ENCODE measurements at regions not wholly inside any gene's neighbourhood (a gene's known extent, or its start where the extent isn't known, plus 50 kb on each side); places are given as distances from the start of the nearest gene placed in this dataset.
"Not testable (repeated sequence)": the region's sequence is repeated elsewhere in the genome, so short reads cannot be mapped to it uniquely, and the experiment has no call there.

- no peak overlapping the region for H3K4me3 ChIP-seq (ENCODE audit: insufficient read length, low read depth)
- H3K27me3 ChIP-seq (ENCODE audit: insufficient read depth, insufficient read length): no peaks in the 10 kb centered on the region
- H3K36me3 ChIP-seq (ENCODE audit: insufficient read depth, insufficient read length, low read length): no peaks in the 10 kb centered on the region
- H3K9ac ChIP-seq (ENCODE audit: insufficient read length, low read depth): no peak overlapping the region
- no peaks in the 10 kb centered on the region for H3K9me3 ChIP-seq (ENCODE audit: insufficient read depth, low read length)
- no peaks in the 10 kb centered on the region for H3K4me1 ChIP-seq (ENCODE audit: insufficient read depth, insufficient read length)
- no peak for DNase-seq (ENCODE audit: low read depth, low spot score)
- TF ChIP-seq YY1 (IDR thresholded peaks at IDR 0.05; ENCODE audit: insufficient read depth, insufficient read length) (no peak), SUZ12 (IDR thresholded peaks at IDR 0.05; ENCODE audit: extremely low read depth, insufficient read depth, insufficient read length) (no peak), ZNF274 (IDR thresholded peaks at IDR 0.05; ENCODE audit: low read depth, low read length) (no peak)
Observed at GRCh38 chr2:16186661-16187481, 246.5 kb downstream of the MYCN start.

GRCh38 chr2:16185801-16186272 is 245.5 kb downstream of the MYCN start:
- H3K27me3 ChIP-seq (ENCODE audit: insufficient read depth, insufficient read length): no peaks in the 10 kb centered on the region
- H3K4me3 ChIP-seq (ENCODE audit: insufficient read length, low read depth): no peak overlapping the region

GRCh38 chr2:16184945-16185660 is 244.8 kb downstream of the MYCN start:
- DNase-seq (ENCODE audit: low read depth, low spot score): no peak
- Histone ChIP-seq H3K27me3 (ENCODE audit: insufficient read depth, insufficient read length) (no peaks in the 10 kb centered on the region), H3K36me3 (ENCODE audit: insufficient read depth, insufficient read length, low read length) (no peaks in the 10 kb centered on the region), H3K4me1 (ENCODE audit: insufficient read depth, insufficient read length) (no peaks in the 10 kb centered on the region), H3K4me3 (ENCODE audit: insufficient read length, low read depth) (no peak overlapping the region), H3K9ac (ENCODE audit: insufficient read length, low read depth) (no peak overlapping the region), H3K9me3 (ENCODE audit: insufficient read depth, low read length) (no peaks in the 10 kb centered on the region)
- no peak for TF ChIP-seq ZNF274 (IDR thresholded peaks at IDR 0.05; ENCODE audit: low read depth, low read length)
- no peak for TF ChIP-seq SUZ12 (IDR thresholded peaks at IDR 0.05; ENCODE audit: extremely low read depth, insufficient read depth, insufficient read length)
- no peak for TF ChIP-seq YY1 (IDR thresholded peaks at IDR 0.05; ENCODE audit: insufficient read depth, insufficient read length)

More at GRCh38 chr2:16185801-16186272, 245.5 kb downstream of the MYCN start:
- Histone ChIP-seq H3K9me3 (ENCODE audit: insufficient read depth, low read length) (no peaks in the 10 kb centered on the region), H3K9ac (ENCODE audit: insufficient read length, low read depth) (no peak overlapping the region), H3K4me1 (ENCODE audit: insufficient read depth, insufficient read length) (no peaks in the 10 kb centered on the region), H3K36me3 (ENCODE audit: insufficient read depth, insufficient read length, low read length) (no peaks in the 10 kb centered on the region)
- TF ChIP-seq SUZ12 (IDR thresholded peaks at IDR 0.05; ENCODE audit: extremely low read depth, insufficient read depth, insufficient read length): no peak
- no peak for TF ChIP-seq YY1 (IDR thresholded peaks at IDR 0.05; ENCODE audit: insufficient read depth, insufficient read length)
- no peak for DNase-seq (ENCODE audit: low read depth, low spot score)

- Histone ChIP-seq H3K36me3 (ENCODE audit: insufficient read depth, insufficient read length, low read length) (no peaks in the 10 kb centered on the region), H3K4me1 (ENCODE audit: insufficient read depth, insufficient read length) (peaks cover 4% of the 10 kb centered on the region), H3K9me3 (ENCODE audit: insufficient read depth, low read length) (no peaks in the 10 kb centered on the region), H3K9ac (ENCODE audit: insufficient read length, low read depth) (no peak overlapping the region), H3K27me3 (ENCODE audit: insufficient read depth, insufficient read length) (no peaks in the 10 kb centered on the region), H3K4me3 (ENCODE audit: insufficient read length, low read depth) (no peak overlapping the region)
- no peak for DNase-seq (ENCODE audit: low read depth, low spot score)
- TF ChIP-seq YY1 (IDR thresholded peaks at IDR 0.05; ENCODE audit: insufficient read depth, insufficient read length) (no peak), SUZ12 (IDR thresholded peaks at IDR 0.05; ENCODE audit: extremely low read depth, insufficient read depth, insufficient read length) (no peak)
Observed at GRCh38 chr2:16184341-16184890, 244.1 kb downstream of the MYCN start.

- Histone ChIP-seq H3K4me1 (ENCODE audit: insufficient read depth, insufficient read length) (peaks cover 4% of the 10 kb centered on the region), H3K9ac (ENCODE audit: insufficient read length, low read depth) (no peak overlapping the region), H3K27me3 (ENCODE audit: insufficient read depth, insufficient read length) (no peaks in the 10 kb centered on the region), H3K4me3 (ENCODE audit: insufficient read length, low read depth) (no peak overlapping the region), H3K9me3 (ENCODE audit: insufficient read depth, low read length) (no peaks in the 10 kb centered on the region), H3K36me3 (ENCODE audit: insufficient read depth, insufficient read length, low read length) (no peaks in the 10 kb centered on the region)
- no peak for TF ChIP-seq YY1 (IDR thresholded peaks at IDR 0.05; ENCODE audit: insufficient read depth, insufficient read length)
- TF ChIP-seq SUZ12 (IDR thresholded peaks at IDR 0.05; ENCODE audit: extremely low read depth, insufficient read depth, insufficient read length): no peak
- no peak for TF ChIP-seq ZNF274 (IDR thresholded peaks at IDR 0.05; ENCODE audit: low read depth, low read length)
- no peak for DNase-seq (ENCODE audit: low read depth, low spot score)
Observed at GRCh38 chr2:16183345-16183744, 243.0 kb downstream of the MYCN start.

- no peaks in the 10 kb centered on the region for H3K36me3 ChIP-seq (ENCODE audit: insufficient read depth, insufficient read length, low read length)
- no peaks in the 10 kb centered on the region for H3K9me3 ChIP-seq (ENCODE audit: insufficient read depth, low read length)
- no peak for DNase-seq (ENCODE audit: low read depth, low spot score)
- H3K4me1 ChIP-seq (ENCODE audit: insufficient read depth, insufficient read length): peaks cover 4% of the 10 kb centered on the region
- H3K27me3 ChIP-seq (ENCODE audit: insufficient read depth, insufficient read length): no peaks in the 10 kb centered on the region
- no peak overlapping the region for H3K9ac ChIP-seq (ENCODE audit: insufficient read length, low read depth)
- H3K4me3 ChIP-seq (ENCODE audit: insufficient read length, low read depth): no peak overlapping the region
- no peak for TF ChIP-seq SUZ12 (IDR thresholded peaks at IDR 0.05; ENCODE audit: extremely low read depth, insufficient read depth, insufficient read length)
Observed at GRCh38 chr2:16182841-16183240, 242.5 kb downstream of the MYCN start.

GRCh38 chr2:16182311-16182815 is 242.0 kb downstream of the MYCN start:
- not testable (repeated sequence) for DNase-seq (ENCODE audit: low read depth, low spot score); H3K9ac ChIP-seq (ENCODE audit: insufficient read length, low read depth); H3K9me3 ChIP-seq (ENCODE audit: insufficient read depth, low read length); H3K4me3 ChIP-seq (ENCODE audit: insufficient read length, low read depth); H3K27me3 ChIP-seq (ENCODE audit: insufficient read depth, insufficient read length); H3K36me3 ChIP-seq (ENCODE audit: insufficient read depth, insufficient read length, low read length); H3K4me1 ChIP-seq (ENCODE audit: insufficient read depth, insufficient read length)
